ENCODE measurements at regions not wholly inside any gene's neighbourhood (a gene's known extent, or its start where the extent isn't known, plus 50 kb on each side); places are given as distances from the start of the nearest gene placed in this dataset.
A peak's percentile ranks its signal among the peaks of the same experiment; 100 is the strongest.
"Not testable (repeated sequence)": the region's sequence is repeated elsewhere in the genome, so short reads cannot be mapped to it uniquely, and the experiment has no call there.

DNA sequence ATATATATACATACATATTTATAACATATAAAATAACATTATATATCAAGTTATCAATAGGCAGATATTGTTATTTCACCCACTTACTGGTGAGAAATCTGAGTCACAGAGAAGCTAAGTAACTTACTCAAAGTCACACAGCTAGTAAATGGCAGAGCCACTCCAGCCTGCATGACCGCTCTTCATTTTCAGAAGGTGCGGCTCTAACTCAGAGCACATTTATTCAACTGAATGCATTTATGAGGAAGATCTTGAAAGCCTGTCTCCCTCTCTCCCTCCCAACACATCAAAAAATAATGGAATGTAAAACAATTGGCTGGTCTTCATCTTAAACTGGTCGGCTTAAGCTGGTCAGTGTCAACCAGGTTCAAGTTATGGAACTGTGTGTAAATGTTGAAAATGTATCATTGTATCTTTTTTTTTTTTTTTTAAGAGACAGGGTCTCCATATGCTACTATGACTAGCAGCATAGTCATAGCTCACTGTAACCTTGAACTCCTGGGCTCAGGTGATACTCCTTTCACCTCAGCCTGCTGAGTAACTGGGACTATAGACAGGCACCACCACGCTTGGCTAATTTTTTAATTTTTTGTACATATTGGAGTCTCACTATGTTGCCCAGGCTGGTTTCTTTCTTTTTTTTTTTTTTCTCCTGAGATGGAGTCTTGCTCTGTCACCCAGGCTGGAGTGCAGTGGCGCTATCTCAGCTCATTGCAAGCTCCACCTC lies 70.7 kb upstream of the NCOA3 start:
- Mint-ChIP-seq H3K9me3 (peaks cover 16% of the 10 kb centered on the region), H3K4me3 (no peak overlapping the region), H3K27ac (no peak overlapping the region), H3K27me3 (peaks cover 14% of the 10 kb centered on the region), H3K36me3 (peaks cover 8% of the 10 kb centered on the region), H3K4me1 (no peaks in the 10 kb centered on the region)
- CTCF ChIA-PET = no interaction called here
- no peak for DNase-seq

DNA sequence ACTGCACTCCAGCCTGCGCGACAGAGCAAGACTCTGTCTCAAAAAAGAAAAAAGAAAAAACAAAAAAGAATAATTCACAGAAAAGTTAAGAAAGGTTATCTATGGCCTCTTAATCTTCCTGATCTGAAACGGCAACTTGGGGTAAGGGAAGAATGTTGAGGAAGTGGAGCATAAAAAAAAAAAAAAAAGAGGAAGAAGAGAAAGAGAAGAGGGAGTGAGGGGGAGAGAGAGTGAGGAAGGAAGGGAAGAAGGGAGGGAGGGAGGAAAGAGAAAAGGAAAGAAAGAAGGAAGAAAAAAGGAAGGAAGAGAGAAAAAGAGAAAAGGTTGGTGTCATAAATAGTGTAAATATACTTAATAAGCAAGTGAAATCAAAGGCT lies 68.9 kb upstream of the NCOA3 start:
- no peaks in the 10 kb centered on the region for H3K4me1 Mint-ChIP-seq
- CTCF ChIA-PET = interaction anchor here (0.6 kb wide), 1 partner anchor 128 kb away, joined by 3 read pairs; no protein-coding TSS in a partner anchor
- no peak for DNase-seq
- peaks cover 14% of the 10 kb centered on the region for H3K27me3 Mint-ChIP-seq
- peaks cover 1% of the 10 kb centered on the region for H3K36me3 Mint-ChIP-seq
- no peak overlapping the region for H3K27ac Mint-ChIP-seq
- H3K4me3 Mint-ChIP-seq = no peak overlapping the region
- H3K9me3 Mint-ChIP-seq = peaks cover 4% of the 10 kb centered on the region

DNA sequence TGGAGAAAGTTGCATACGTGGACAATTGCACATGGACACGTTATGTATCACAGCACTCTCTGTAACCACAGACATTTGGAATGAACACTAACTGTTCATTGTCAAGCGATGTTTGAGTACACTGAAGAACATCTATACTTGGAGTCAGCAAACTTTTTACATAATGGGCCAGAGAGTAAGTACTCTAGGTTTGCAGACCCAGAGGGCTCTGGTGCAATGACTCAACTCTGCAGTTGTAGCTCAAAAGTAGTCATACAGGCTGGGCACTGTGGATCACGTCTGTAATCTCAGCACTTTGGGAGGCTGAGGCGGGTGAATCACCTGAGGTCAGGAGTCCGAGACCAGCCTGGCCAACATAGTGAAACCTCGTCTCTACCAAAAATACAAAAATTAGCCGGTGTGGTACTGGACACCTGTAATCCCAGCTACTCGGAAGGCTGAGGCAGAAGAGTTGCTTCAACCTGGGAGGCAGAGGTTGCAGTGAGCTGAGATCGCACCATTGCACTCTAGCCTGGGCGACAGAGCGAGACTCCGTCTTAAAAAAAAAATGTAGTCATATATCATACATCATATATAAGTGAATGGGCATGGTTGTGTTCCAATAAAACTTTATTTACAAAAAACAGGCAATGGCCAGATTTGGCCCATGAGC lies 67.4 kb upstream of the NCOA3 start:
- Mint-ChIP-seq H3K27me3 (peaks cover 14% of the 10 kb centered on the region), H3K4me1 (peaks cover 13% of the 10 kb centered on the region)
- CTCF ChIA-PET, H3K36me3 Mint-ChIP-seq, DNase-seq, H3K27ac Mint-ChIP-seq, H3K4me3 Mint-ChIP-seq, H3K9me3 Mint-ChIP-seq: not testable (repeated sequence)

DNA sequence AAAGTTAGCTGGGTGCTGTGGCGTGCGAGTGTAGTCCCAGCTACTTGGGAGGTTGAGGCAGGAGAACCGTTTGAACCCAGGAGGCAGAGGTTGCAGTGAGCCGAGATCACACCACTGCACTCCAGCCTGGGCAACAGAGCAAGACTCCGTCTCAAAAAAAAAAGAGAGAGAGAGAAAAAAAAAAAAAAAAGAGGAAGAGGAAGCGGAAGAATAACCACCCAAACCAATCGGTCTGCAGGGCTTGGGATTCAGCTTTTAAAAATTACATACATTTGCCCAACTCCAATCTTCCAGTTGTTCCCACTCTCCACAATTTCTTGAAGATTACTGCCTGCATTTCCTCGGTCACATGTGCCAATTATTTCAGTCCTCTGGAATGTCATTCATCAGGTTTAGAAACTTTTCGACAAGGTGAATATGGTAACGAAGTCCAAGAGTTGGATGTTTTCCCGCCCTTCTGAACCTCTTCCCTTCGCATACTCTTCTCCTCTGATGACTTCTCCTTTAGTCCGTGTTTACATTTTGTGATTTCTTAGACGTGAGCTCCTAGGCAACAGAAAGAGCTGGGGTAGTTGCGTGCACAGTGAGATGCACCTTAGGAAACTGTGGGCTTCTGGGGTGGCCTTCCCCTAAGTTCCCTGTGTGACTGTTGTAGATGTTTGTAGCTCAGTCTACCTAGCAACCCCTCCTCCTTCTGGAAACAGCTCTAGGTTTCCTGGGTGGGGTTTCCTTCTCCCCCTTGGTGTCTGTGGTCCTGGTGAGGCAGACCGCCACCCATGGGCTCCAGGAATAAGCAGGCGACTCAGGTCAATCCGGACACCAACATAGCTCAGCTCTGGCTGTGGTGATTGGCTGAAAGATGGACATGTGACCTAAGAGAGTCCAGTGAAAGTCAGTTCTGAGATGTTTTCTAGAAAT lies 63.0 kb upstream of the NCOA3 start:
- CTCF ChIA-PET = no interaction called here
- no peaks in the 10 kb centered on the region for H3K9me3 Mint-ChIP-seq
- peaks cover 7% of the 10 kb centered on the region for H3K27me3 Mint-ChIP-seq
- H3K27ac Mint-ChIP-seq = no peak overlapping the region
- H3K36me3 Mint-ChIP-seq = no peaks in the 10 kb centered on the region
- H3K4me1 Mint-ChIP-seq = peaks cover 20% of the 10 kb centered on the region
- H3K4me3 Mint-ChIP-seq = no peak overlapping the region
- DNase-seq = peak; percentile 33

DNA sequence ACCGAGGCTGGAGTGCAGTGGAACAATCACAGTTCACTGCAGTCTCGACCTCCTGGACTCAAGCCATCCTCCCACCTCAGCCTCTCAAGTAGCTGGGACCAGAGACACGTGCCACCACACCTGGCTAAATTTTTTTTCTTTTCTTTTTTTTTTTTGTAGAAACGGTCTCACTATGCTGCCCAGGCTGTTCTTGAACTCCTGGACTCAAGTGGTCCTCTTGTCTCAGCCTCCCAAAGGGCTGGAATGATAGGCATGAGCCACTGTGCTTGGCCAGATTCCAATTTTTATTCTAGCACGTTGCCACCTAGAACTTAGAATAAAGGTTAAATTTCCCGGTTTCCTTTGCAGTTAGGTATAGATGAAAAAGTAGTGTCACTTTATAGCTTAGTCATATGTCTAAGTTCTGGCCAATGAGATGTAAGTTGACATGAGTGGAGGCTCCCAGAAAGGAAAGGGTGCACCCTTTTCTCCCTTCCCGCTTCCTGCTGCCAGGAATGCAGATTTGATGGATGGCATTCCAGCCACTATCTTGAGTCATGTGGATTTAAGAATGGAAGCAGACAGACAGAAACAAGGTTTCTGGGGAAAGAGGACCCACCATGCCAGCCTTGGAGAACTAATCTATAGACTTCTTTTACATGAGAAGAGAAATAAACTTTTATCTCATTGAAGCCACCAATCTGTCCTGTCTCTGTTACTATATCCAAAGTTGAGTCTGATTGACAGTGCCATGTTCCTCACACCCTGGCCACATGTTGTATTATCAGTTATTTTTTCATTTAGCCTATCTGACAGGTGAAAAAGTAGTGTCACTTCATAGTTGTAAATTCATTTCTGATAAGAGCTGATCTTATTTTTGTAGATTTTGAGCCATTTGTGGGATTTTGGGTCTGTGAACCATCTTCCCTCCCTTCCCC lies 60.6 kb upstream of the NCOA3 start:
- Mint-ChIP-seq H3K27ac (no peak overlapping the region), H3K4me3 (no peak overlapping the region), H3K27me3 (peaks cover 7% of the 10 kb centered on the region), H3K36me3 (no peaks in the 10 kb centered on the region), H3K9me3 (no peaks in the 10 kb centered on the region), H3K4me1 (peaks cover 20% of the 10 kb centered on the region)
- no peak for DNase-seq
- CTCF ChIA-PET = no interaction called here

DNA sequence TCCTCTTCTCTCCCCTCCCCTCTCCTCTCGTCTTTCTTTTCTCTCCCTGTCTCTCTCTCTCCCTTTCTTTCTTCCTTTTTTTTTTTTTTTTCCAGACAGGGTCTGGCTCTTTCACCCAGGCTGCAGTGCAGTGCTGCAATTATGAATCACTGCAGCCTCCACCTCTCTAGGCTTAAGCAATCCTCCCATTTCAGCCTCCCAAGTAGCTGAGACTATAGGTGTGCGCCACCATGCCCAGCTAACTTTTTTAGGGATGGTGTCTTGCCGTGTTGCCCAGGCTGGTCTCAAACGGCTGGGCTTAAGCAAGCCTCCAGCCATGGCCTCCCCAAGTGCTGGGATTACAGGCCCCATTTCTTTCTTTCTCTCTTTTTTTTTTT lies 59.9 kb upstream of the NCOA3 start:
- CTCF ChIA-PET = no interaction called here
- Mint-ChIP-seq H3K27me3 (peaks cover 7% of the 10 kb centered on the region), H3K4me1 (peaks cover 20% of the 10 kb centered on the region), H3K9me3 (no peaks in the 10 kb centered on the region), H3K27ac (no peak overlapping the region), H3K4me3 (no peak overlapping the region), H3K36me3 (no peaks in the 10 kb centered on the region)
- DNase-seq = no peak

DNA sequence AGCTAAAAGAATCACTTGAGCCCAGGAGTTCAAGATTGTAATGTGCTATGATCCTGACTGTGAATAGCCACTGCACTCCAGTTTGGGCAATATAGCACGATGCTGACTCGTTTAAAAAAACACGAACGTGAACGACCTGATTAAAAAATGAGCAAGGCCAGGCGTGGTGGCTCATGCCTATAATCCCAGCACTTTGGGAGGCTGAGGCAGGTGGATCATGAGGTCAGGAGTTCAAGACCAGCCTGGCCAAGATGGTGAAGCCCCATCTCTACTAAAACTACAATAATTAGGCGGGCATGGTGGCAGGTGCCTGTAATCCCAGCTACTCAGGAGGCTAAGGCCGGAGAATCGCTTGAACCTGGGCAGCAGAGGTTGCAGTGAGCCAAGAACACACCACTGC lies 58.6 kb upstream of the NCOA3 start:
- CTCF ChIA-PET = interaction anchor here (0.7 kb wide), 1 partner anchor 134 kb away, joined by 3 read pairs; no protein-coding TSS in a partner anchor
- not testable (repeated sequence) for DNase-seq, H3K4me3 Mint-ChIP-seq, H3K27me3 Mint-ChIP-seq, H3K27ac Mint-ChIP-seq, H3K9me3 Mint-ChIP-seq, H3K36me3 Mint-ChIP-seq
- peaks cover 18% of the 10 kb centered on the region for H3K4me1 Mint-ChIP-seq

DNA sequence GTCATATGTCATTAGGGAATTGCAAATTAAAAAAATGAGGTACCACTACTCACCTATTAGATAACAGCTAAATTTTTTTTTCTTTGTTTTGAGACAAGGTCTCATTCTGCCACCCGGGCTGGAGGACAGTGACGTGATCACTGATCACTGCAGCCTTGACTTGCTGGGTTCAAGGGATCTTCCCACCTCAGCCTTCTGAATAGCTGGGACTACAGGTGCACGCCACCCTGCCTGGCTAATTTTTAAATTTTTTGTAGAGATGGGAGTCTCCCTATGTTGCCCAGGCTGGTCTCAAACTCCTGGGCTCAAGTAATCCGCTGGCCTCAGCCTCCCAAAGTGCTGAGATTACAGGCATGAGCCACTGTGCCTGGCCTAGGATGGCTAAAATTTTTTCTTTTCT lies 57.1 kb upstream of the NCOA3 start:
- CTCF ChIA-PET = interaction anchor here (0.6 kb wide), 1 partner anchor 13 kb away, joined by 3 read pairs; no protein-coding TSS in a partner anchor
- Mint-ChIP-seq H3K36me3 (no peaks in the 10 kb centered on the region), H3K27me3 (peaks cover 7% of the 10 kb centered on the region), H3K27ac (no peak overlapping the region), H3K9me3 (no peaks in the 10 kb centered on the region), H3K4me3 (no peak overlapping the region), H3K4me1 (peaks cover 6% of the 10 kb centered on the region)
- DNase-seq = no peak

DNA sequence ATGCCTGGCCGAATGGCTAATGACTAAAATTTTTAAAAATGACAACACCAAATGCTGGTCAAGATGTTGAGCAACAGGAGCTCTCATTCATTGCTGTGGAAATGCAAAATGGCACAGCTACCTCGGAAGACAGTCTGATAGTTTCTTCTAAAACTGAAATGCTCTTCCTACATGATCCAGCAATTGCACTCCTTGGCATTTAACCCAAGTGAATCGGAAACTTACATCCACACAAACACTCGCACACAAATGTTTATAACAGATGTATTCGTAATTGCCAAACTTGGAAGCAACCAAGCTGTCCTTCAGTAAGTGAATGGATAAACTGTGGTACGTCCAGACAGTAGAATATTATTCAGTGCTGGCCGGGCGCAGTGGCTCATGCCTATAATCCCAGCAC lies 56.4 kb upstream of the NCOA3 start:
- Mint-ChIP-seq H3K4me3 (no peak overlapping the region), H3K9me3 (no peaks in the 10 kb centered on the region), H3K27ac (no peak overlapping the region), H3K36me3 (no peaks in the 10 kb centered on the region), H3K27me3 (peaks cover 7% of the 10 kb centered on the region), H3K4me1 (peaks cover 3% of the 10 kb centered on the region)
- no peak for DNase-seq
- CTCF ChIA-PET = no interaction called here

DNA sequence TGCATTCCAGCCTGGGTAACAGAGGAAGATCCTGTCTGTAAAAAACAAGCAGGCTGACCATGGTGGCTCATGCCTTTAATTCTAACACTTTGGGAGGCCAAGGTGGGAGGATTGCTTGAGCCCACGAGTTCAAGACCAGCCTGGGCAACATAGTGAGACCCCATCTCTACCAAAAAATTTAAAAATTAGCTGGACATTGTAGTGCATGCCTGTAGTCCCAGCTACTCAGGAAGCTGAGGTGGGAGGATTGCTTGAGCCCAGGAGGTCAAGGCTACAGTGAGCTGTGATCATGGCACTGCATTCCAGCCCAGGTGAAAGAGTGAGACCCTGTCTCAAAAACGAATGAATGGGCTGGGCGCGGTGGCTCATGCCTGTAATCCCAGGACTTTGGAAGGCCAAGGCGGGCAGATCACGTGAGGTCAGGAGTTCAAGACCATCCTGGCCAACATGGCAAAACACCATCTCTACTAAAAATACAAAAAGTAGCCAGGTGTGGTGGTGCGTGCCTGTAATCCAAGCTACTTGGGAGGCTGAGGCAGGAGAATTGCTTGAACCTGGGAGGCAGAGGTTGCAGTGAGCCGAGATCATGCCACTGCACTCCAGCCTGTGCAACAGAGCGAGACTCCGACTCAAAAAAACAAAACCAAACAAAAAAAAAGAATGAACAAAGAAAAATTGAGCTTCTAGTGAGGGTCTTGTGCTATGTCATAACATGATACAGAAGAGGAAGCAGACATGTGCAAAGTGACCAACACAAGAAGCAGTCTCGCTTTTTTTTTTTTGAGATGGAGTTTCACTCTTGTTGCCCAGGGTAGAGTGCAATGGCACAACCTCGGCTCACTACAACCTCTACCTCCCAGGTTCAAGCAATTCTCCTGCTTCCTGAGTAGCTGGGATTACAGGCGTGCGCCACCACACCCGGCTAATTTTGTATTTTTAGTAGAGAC lies 54.1 kb upstream of the NCOA3 start:
- H3K27me3 Mint-ChIP-seq, DNase-seq, H3K9me3 Mint-ChIP-seq, H3K4me1 Mint-ChIP-seq, H3K4me3 Mint-ChIP-seq, H3K27ac Mint-ChIP-seq, H3K36me3 Mint-ChIP-seq: not testable (repeated sequence)
- CTCF ChIA-PET = interaction anchor here (1.0 kb wide), 1 partner anchor 213 kb away, joined by 3 read pairs; no protein-coding TSS in a partner anchor

DNA sequence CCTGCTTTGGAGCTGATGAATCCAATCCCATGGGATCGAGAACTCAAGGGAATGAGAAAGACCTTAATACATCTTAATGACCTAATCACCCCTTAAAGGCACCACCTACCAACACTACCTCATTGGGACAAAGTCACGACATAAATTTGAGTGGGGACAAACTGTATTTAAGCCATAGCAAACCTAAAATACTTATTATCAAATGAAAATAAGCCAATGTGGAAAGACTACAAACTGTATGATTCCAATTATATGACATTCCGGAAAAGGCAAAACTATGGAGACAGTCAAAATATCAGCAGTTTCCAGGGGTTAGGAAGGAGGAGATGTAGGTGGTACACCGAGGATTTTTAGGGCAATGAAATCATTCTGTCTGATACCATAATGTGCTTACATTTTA lies 53.3 kb upstream of the NCOA3 start:
- H3K27ac Mint-ChIP-seq = peak overlapping the region; percentile 24
- H3K36me3 Mint-ChIP-seq = no peaks in the 10 kb centered on the region
- CTCF ChIA-PET = interaction anchor here (1.0 kb wide), 1 partner anchor 212 kb away, joined by 3 read pairs; no protein-coding TSS in a partner anchor
- DNase-seq = no peak
- peaks cover 12% of the 10 kb centered on the region for H3K4me1 Mint-ChIP-seq
- no peaks in the 10 kb centered on the region for H3K9me3 Mint-ChIP-seq
- no peaks in the 10 kb centered on the region for H3K27me3 Mint-ChIP-seq
- no peak overlapping the region for H3K4me3 Mint-ChIP-seq

DNA sequence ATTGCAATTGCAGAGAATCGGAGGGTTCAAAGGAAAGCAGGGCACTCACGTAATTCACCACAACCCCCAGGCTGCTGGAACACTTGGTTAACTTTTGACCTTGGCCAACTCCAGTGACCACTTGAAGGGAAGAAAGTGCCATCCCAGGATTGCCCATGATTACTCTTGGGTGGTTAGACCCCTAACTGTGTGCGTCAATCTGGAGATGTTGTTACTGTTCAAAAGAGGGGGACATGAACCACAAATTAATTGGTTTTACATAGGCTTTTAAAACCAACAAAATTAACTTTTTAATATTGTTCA lies 50.1 kb upstream of the NCOA3 start:
- Mint-ChIP-seq H3K4me1 (peaks cover 36% of the 10 kb centered on the region), H3K27ac (no peak overlapping the region), H3K4me3 (no peak overlapping the region), H3K36me3 (no peaks in the 10 kb centered on the region), H3K9me3 (no peaks in the 10 kb centered on the region), H3K27me3 (no peaks in the 10 kb centered on the region)
- CTCF ChIA-PET = no interaction called here
- DNase-seq = no peak
